ENCODE measurements at regions not wholly inside any gene's neighbourhood (a gene's known extent, or its start where the extent isn't known, plus 50 kb on each side); places are given as distances from the start of the nearest gene placed in this dataset.

DNA sequence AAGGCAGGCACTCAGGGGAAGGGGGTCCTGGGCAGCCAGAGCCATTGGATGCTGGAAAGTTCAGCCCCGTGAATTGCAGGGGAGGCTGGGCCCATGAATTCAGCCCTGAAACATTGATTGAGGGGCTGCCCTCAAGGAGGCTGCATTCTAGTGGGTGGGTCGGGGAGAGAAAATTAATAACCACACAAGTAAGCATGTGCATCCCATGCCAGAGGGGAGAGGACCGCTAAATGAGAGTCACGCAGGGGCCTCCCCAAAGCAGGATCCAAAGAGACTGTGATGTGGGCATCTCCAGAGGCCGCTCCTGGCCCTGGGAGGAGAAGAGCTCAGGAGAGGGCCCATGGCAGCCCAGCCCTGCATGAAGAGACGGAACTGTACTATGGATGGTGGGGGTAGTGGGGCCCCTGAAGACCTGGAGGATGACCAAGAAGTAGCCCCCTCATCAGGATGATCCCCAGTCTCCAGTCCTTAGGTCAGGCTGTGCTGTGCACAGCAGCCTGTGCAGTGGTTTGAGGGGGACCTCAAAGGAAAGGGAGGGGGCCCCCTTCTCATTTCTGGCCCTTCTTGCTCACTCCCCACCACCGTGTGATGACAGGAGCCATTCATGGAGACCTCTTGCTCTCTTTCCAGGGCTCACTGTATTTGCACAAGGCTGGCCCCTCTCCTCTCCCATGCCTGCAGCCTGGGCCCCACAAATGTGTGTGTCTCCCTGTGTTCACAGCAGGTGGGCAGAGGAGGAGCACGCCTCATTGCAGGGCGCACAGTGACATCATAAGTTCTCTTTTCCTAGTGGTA is 233.6 kb upstream of the IRX1 start:
- Histone ChIP-seq H3K4me3 (no peak overlapping the region), H3K36me3 (no peaks in the 10 kb centered on the region), H3K4me1 (no peaks in the 10 kb centered on the region), H3K27me3 (no peaks in the 10 kb centered on the region), H3K9me3 (peaks cover 0 to 4% (median 0%) of the 10 kb centered on the region in 4 donors), H3K27ac (no peak overlapping the region)
- ATAC-seq (ENCODE audit: low FRiP score in 2 of 2) (no peak), DNase-seq (no peak)
- TF ChIP-seq EP300 (IDR thresholded peaks at IDR 0.05) (no peak), CTCF (IDR thresholded peaks at IDR 0.05) (no peak), POLR2A (IDR thresholded peaks at IDR 0.05) (no peak), POLR2AphosphoS5 (IDR thresholded peaks at IDR 0.05) (no peak)
- 90 to 92% methylated on average over 9 of the region's 9 CpGs for WGBS, 2 donors

- Histone ChIP-seq H3K9me3 (peaks cover 0 to 4% (median 0%) of the 10 kb centered on the region in 4 donors), H3K4me3 (no peak overlapping the region), H3K27me3 (no peaks in the 10 kb centered on the region), H3K27ac (no peak overlapping the region), H3K4me1 (no peaks in the 10 kb centered on the region), H3K36me3 (no peaks in the 10 kb centered on the region)
- no peak for DNase-seq
- no peak for ATAC-seq (ENCODE audit: low FRiP score in 2 of 2)
- 49 to 59% methylated on average over 4 of the region's 4 CpGs for WGBS, 2 donors
- TF ChIP-seq POLR2AphosphoS5 (IDR thresholded peaks at IDR 0.05) (no peak), POLR2A (IDR thresholded peaks at IDR 0.05) (no peak), CTCF (IDR thresholded peaks at IDR 0.05) (no peak), EP300 (IDR thresholded peaks at IDR 0.05) (no peak)
Measured at GRCh38 chr5:3359642-3360041, 236.0 kb upstream of the IRX1 start.

- no peaks in the 10 kb centered on the region for H3K36me3 ChIP-seq
- H3K27me3 ChIP-seq: no peaks in the 10 kb centered on the region
- ATAC-seq (ENCODE audit: low FRiP score in 2 of 2) (no peak), DNase-seq (no peak)
- no peaks in the 10 kb centered on the region for H3K4me1 ChIP-seq
- no peak overlapping the region for H3K27ac ChIP-seq
- TF ChIP-seq CTCF (IDR thresholded peaks at IDR 0.05): no peak
- 74 to 76% methylated on average over 5 of the region's 5 CpGs for WGBS, 2 donors
- H3K4me3 ChIP-seq: no peak overlapping the region
- peaks cover 0 to 4% (median 0%) of the 10 kb centered on the region in 4 donors for H3K9me3 ChIP-seq
Measured at GRCh38 chr5:3357291-3357690, 238.3 kb upstream of the IRX1 start.

DNA sequence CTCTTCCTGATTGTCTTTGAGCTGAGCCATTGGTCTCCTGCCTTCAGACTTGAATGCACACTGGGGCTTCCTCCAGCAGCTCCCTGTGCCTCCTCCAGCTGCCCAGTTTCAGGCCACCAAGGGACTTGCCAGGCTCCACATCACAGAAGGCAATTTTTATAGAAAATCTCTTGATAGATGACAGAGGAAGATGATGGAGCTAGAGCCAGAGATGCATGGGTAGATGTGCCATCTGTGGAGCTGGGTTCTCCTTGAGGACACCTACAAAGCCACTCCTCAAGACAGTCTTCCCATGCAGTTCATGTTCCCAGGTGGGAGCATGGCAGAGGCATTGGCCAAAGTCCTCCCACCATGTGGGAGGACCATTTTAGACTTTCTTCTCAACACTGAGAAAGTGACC is 239.6 kb upstream of the IRX1 start:
- Histone ChIP-seq H3K9me3 (peaks cover 0 to 4% (median 0%) of the 10 kb centered on the region in 4 donors), H3K27ac (no peak overlapping the region), H3K27me3 (no peaks in the 10 kb centered on the region), H3K4me1 (no peaks in the 10 kb centered on the region), H3K36me3 (no peaks in the 10 kb centered on the region), H3K4me3 (no peak overlapping the region)
- TF ChIP-seq POLR2AphosphoS5 (IDR thresholded peaks at IDR 0.05) (no peak), CTCF (IDR thresholded peaks at IDR 0.05) (no peak), POLR2A (IDR thresholded peaks at IDR 0.05) (no peak), EP300 (IDR thresholded peaks at IDR 0.05) (no peak)
- DNase-seq (no peak), ATAC-seq (ENCODE audit: low FRiP score in 2 of 2) (no peak)

DNA sequence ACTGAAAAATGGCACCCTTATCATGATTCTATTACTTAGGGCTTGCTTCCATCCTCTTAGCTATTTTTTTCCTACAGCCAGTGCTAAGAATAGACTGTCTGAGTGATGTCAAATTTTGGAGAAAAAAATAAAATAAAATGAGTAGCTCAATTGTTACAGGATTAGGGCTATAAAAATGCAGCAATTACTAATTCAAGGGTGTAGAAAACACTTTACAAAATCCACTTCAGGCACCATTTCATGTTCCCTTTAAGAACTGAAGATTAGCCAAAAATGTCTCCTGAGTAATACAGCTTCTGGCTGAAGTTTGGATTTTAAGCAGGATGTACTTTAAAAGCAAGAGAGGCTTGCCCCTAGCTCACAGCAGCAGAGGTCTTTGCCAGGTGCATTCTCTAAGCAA is 240.5 kb upstream of the IRX1 start:
- H3K27ac ChIP-seq: no peak overlapping the region
- DNase-seq: no peak
- no peaks in the 10 kb centered on the region for H3K36me3 ChIP-seq
- TF ChIP-seq POLR2AphosphoS5 (IDR thresholded peaks at IDR 0.05) (no peak), CTCF (IDR thresholded peaks at IDR 0.05) (no peak), EP300 (IDR thresholded peaks at IDR 0.05) (no peak), POLR2A (IDR thresholded peaks at IDR 0.05) (no peak)
- H3K4me3 ChIP-seq: no peak overlapping the region
- H3K4me1 ChIP-seq: no peaks in the 10 kb centered on the region
- no peaks in the 10 kb centered on the region for H3K9me3 ChIP-seq
- no peak for ATAC-seq (ENCODE audit: low FRiP score in 2 of 2)
- no peaks in the 10 kb centered on the region for H3K27me3 ChIP-seq
